ENCODE measurements at regions not wholly inside any gene's neighbourhood (a gene's known extent, or its start where the extent isn't known, plus 50 kb on each side); places are given as distances from the start of the nearest gene placed in this dataset.

GRCh38 chr6:22349528-22349927 is 52.7 kb upstream of the PRL start:
- no peak for TF ChIP-seq EZH2 (IDR thresholded peaks at IDR 0.05; ENCODE audit: insufficient read depth, poor library complexity, severe bottlenecking)
- no peak for TF ChIP-seq EZH2phosphoT487 (IDR thresholded peaks at IDR 0.05; ENCODE audit: insufficient read depth, low read depth)

Measured in GM23248 (cell line).